Uterus (tissue), 3 donors: ENCODE measurements at regions not wholly inside any gene's neighbourhood (a gene's known extent, or its start where the extent isn't known, plus 50 kb on each side); places are given as distances from the start of the nearest gene placed in this dataset.

ENCODE experiments used
- DNase-seq, 2 donors: peaks; one replicate each; pipeline ENCODE4 v3.0.0-alpha.2; 2019 to 2020
- H3K27ac ChIP-seq, 2 donors: fragments of 200-600 bp; sonication (generic); 1 replicate in 1 of 2; 2 replicates in 1 of 2; pipeline ENCODE4 v1.5.1; 2016 to 2018
- H3K27me3 ChIP-seq, 2 donors: fragments of 200-600 bp; sonication (generic); one replicate each; pipeline ENCODE4 v1.5.1; 2018 to 2019; ENCODE audit warnings: control low read depth in 1 of 2
- H3K36me3 ChIP-seq, 2 donors: fragments of 200-600 bp; sonication (generic); one replicate each; pipeline ENCODE4 v1.5.1; 2019; ENCODE audit warnings: control low read depth in 1 of 2
- H3K4me1 ChIP-seq, 2 donors: fragments of 200-600 bp; sonication (generic); one replicate each; pipeline ENCODE4 v1.5.1; 2018 to 2019; ENCODE audit warnings: control low read depth in 1 of 2
- H3K4me3 ChIP-seq, 2 donors: fragments of 200-600 bp; sonication (generic); 1 replicate in 1 of 2; 2 replicates in 1 of 2; pipeline ENCODE4 v1.5.1; 2018 to 2019; ENCODE audit warnings: mild to moderate bottlenecking in 1 of 2
- H3K9me3 ChIP-seq, 2 donors: fragments of 200-600 bp; sonication (generic); one replicate each; pipeline ENCODE4 v1.5.1; 2019; ENCODE audit warnings: control low read depth in 1 of 2
- POLR2A ChIP-seq, 2 donors: fragments of 450-650 bp; IDR thresholded peaks; one replicate each; pipeline ENCODE4 v1.6.1; 2016; ENCODE audit warnings: antibody characterized with exemption in 2 of 2, mild to moderate bottlenecking in 1 of 2, moderate library complexity in 1 of 2
- intact Hi-C: fragments of 100-400 bp; cut with DNase I; formaldehyde crosslinking; loops from one replicate; pipeline ENCODE4 v1.15.1; 2023; ENCODE audit warnings: low total_unique reads
- TF ChIP-seq, protein P1 (sequence below), 4 experiments: fragments of 200-600 bp in 2 of 4; fragments of 450-650 bp in 2 of 4; sonication (generic) in 2 of 4; IDR thresholded peaks; one replicate each; pipeline ENCODE4 v1.5.1; 2016 to 2019; ENCODE audit warnings: antibody characterized with exemption in 4 of 4, mild to moderate bottlenecking in 2 of 4, moderate library complexity in 1 of 4
- donor health status: DM: yes; HTN: yes; CAD: no.

DNA sequence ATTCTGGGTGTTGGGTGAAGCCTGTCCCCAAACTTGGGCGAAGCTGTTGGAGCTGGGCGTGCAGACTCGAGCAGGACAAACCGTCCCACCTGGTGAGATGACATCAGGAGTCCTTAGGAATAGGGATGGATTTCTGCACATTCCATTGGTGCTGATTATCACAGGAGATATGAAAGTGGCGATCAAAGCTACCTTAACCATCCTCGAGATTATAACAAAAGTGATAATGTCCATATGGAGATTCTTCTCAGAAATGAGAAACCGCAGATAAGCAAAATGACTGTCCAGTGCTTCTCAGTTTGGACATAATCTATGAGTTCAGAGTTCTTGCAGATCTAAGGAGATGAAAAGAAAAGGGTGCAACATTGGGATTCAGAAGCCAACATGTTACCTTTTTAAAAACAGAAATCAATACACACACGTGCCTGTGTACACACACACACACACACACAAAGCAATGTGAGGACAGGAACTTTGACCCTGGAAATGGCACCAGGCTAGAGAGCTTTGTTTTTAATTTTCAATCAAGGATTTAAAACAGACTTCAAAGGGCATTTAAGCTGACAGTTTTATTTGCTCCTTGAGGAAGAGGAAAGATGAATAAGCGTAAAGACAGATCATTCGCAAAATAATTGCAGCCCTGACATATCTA, 165.4 kb downstream of the CD83 start:
- Histone ChIP-seq H3K4me3 (no peak overlapping the region), H3K36me3 (no peaks in the 10 kb centered on the region), H3K4me1 (peaks cover 0 to 4% of the 10 kb centered on the region in 2 donors), H3K9me3 (no peaks in the 10 kb centered on the region), H3K27me3 (no peaks in the 10 kb centered on the region), H3K27ac (no peak overlapping the region)
- TF ChIP-seq, protein P1, sequence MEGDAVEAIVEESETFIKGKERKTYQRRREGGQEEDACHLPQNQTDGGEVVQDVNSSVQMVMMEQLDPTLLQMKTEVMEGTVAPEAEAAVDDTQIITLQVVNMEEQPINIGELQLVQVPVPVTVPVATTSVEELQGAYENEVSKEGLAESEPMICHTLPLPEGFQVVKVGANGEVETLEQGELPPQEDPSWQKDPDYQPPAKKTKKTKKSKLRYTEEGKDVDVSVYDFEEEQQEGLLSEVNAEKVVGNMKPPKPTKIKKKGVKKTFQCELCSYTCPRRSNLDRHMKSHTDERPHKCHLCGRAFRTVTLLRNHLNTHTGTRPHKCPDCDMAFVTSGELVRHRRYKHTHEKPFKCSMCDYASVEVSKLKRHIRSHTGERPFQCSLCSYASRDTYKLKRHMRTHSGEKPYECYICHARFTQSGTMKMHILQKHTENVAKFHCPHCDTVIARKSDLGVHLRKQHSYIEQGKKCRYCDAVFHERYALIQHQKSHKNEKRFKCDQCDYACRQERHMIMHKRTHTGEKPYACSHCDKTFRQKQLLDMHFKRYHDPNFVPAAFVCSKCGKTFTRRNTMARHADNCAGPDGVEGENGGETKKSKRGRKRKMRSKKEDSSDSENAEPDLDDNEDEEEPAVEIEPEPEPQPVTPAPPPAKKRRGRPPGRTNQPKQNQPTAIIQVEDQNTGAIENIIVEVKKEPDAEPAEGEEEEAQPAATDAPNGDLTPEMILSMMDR (IDR thresholded peaks at IDR 0.05), result no peak
- no peak for TF ChIP-seq POLR2A (IDR thresholded peaks at IDR 0.05)
- no peak for DNase-seq
- intact Hi-C loops, result no loop called here

DNA sequence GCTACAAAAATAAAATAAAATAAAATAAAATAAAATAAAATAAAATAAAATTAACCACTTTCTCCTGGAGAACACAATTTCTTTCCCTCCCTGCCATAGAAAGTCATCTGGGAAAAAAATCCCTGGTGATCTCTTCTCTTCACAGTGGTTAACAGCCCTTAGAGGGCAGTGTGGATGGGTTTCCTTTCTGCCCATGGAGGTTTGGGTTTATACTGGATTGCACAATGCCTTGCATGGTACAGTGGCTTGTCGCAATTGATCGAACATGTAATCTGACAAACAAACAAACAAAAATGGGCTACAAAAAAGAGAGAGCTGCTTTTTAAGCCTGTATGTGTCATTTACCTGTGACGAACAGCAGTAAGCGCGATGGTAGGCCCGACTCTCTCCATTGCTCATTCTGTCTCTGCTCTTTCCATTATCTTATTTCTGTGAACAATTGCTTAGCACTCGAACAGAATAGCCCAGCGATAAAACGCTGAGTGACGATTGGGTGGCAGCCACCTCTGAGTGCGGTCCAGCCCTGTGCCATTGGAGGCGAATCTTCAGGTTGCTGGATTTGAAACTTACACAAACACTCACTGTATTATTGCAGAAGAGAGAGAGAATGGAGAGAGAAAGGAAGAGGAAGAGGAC, 166.1 kb downstream of the CD83 start:
- intact Hi-C loops, result no loop called here
- DNase-seq, result no peak
- TF ChIP-seq, protein P1 (IDR thresholded peaks at IDR 0.05), result no peak
- TF ChIP-seq POLR2A (IDR thresholded peaks at IDR 0.05), result no peak
- no peaks in the 10 kb centered on the region for H3K36me3 ChIP-seq
- no peaks in the 10 kb centered on the region for H3K27me3 ChIP-seq
- no peak overlapping the region for H3K27ac ChIP-seq
- H3K9me3 ChIP-seq, result no peaks in the 10 kb centered on the region
- peaks cover 0 to 4% of the 10 kb centered on the region in 2 donors for H3K4me1 ChIP-seq
- no peak overlapping the region for H3K4me3 ChIP-seq

DNA sequence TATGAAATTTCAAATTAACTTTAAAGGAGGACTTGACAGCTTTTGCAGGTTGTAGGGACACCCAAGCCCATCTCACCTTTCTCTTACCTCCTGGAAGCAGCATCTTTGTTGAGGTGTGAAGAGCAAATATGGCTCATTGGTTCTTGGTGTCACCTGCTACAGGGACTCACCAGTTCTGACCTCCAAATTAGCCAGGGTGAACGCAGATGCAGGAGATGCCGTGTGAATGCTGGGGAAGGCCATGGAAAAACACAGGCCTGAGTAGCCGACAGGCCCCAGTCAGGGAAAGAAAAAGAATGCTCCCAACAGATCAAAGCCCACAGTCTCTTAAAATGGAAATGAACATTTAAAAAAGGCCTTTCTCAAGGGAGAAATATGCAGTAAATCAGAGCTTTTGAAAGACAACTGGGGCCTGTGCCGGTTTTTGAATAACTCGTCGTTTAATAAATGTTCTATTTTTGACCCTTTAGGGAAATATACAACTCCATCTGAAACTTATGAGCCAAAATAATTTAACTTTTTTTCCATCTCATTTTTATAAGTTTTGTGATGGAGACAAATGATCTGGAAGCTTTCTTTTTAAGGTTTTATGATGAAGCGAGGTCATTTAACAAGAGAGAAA, 167.5 kb downstream of the CD83 start:
- Histone ChIP-seq H3K27me3 (no peaks in the 10 kb centered on the region), H3K36me3 (no peaks in the 10 kb centered on the region), H3K4me1 (peaks cover 0 to 4% of the 10 kb centered on the region in 2 donors), H3K9me3 (no peaks in the 10 kb centered on the region), H3K27ac (peak overlapping the region in 1 of 2 donors; percentile 33), H3K4me3 (no peak overlapping the region)
- no peak for TF ChIP-seq POLR2A (IDR thresholded peaks at IDR 0.05)
- TF ChIP-seq, protein P1 (IDR thresholded peaks at IDR 0.05), result no peak
- intact Hi-C loops, result no loop called here
- no peak for DNase-seq

DNA sequence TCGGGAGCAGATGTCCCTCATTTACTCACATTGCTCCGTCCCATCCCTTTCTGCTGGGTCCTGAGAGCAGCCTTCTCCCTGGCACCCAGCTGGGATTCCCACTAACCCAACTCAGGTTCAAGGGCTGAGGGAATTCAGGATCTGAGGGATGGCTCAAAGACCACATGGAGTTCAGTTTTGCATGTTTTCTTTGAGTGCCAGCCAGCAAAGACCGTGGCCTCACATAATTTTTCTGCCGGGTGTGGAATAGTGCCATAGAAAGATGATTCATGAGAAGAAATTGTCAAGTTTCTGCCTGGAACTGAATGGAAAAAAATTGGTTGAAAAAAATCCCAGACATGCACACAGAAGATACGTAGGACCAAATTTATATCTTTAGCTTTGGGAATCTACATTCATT, 168.6 kb downstream of the CD83 start:
- no peaks in the 10 kb centered on the region for H3K27me3 ChIP-seq
- no peak for DNase-seq

More for the DNA sequence above, 168.6 kb downstream of the CD83 start:
- Histone ChIP-seq H3K36me3 (no peaks in the 10 kb centered on the region), H3K4me3 (no peak overlapping the region), H3K27ac (no peak overlapping the region), H3K9me3 (no peaks in the 10 kb centered on the region), H3K4me1 (peaks cover 0 to 4% of the 10 kb centered on the region in 2 donors)
- no peak for TF ChIP-seq POLR2A (IDR thresholded peaks at IDR 0.05)
- TF ChIP-seq, protein P1 (IDR thresholded peaks at IDR 0.05), result no peak
- intact Hi-C loops, result no loop called here
